ENCODE measurements at regions not wholly inside any gene's neighbourhood (a gene's known extent, or its start where the extent isn't known, plus 50 kb on each side); places are given as distances from the start of the nearest gene placed in this dataset.
"Not testable (repeated sequence)": the region's sequence is repeated elsewhere in the genome, so short reads cannot be mapped to it uniquely, and the experiment has no call there.

- no peaks in the 10 kb centered on the region for H3K9me3 Mint-ChIP-seq
- POLR2A ChIA-PET, result no interaction called here
- no peaks in the 10 kb centered on the region for H3K27me3 Mint-ChIP-seq
- no peak for DNase-seq
- H3K36me3 Mint-ChIP-seq, result no peaks in the 10 kb centered on the region
- no peak overlapping the region for H3K4me3 Mint-ChIP-seq
- no peak for ATAC-seq (ENCODE audit: low read depth)
- peaks cover 2% of the 10 kb centered on the region for H3K4me1 Mint-ChIP-seq
- no peak overlapping the region for H3K27ac Mint-ChIP-seq
Observed at GRCh38 chr3:148464246-148464645, 233.5 kb upstream of the AGTR1 start.

GRCh38 chr3:148466143-148466542 lies 231.6 kb upstream of the AGTR1 start:
- H3K4me3 Mint-ChIP-seq, result no peak overlapping the region
- H3K27ac Mint-ChIP-seq, result no peak overlapping the region

GRCh38 chr3:148466980-148467740 lies 230.5 kb upstream of the AGTR1 start:
- Mint-ChIP-seq H3K27ac (no peak overlapping the region), H3K9me3 (no peaks in the 10 kb centered on the region), H3K36me3 (no peaks in the 10 kb centered on the region), H3K4me3 (no peak overlapping the region), H3K27me3 (no peaks in the 10 kb centered on the region), H3K4me1 (peaks cover 2% of the 10 kb centered on the region)
- POLR2A ChIA-PET, result no interaction called here
- no peak for DNase-seq
- ATAC-seq (ENCODE audit: low read depth), result no peak

More at GRCh38 chr3:148466143-148466542, 231.6 kb upstream of the AGTR1 start:
- ATAC-seq (ENCODE audit: low read depth) (no peak), DNase-seq (no peak)
- Mint-ChIP-seq H3K36me3 (no peaks in the 10 kb centered on the region), H3K4me1 (peaks cover 2% of the 10 kb centered on the region), H3K9me3 (no peaks in the 10 kb centered on the region), H3K27me3 (no peaks in the 10 kb centered on the region)
- POLR2A ChIA-PET, result no interaction called here

- H3K36me3 Mint-ChIP-seq, result no peaks in the 10 kb centered on the region
- H3K27me3 Mint-ChIP-seq, result no peaks in the 10 kb centered on the region
- H3K4me3 Mint-ChIP-seq, result no peak overlapping the region
- no peaks in the 10 kb centered on the region for H3K4me1 Mint-ChIP-seq
- H3K9me3 Mint-ChIP-seq, result peaks cover 5% of the 10 kb centered on the region
- POLR2A ChIA-PET, result no interaction called here
- H3K27ac Mint-ChIP-seq, result no peak overlapping the region
- no peak for DNase-seq
- no peak for ATAC-seq (ENCODE audit: low read depth)
Observed at GRCh38 chr3:148477375-148477774, 220.3 kb upstream of the AGTR1 start.

GRCh38 chr3:148493631-148494030 lies 204.1 kb upstream of the AGTR1 start:
- DNase-seq (no peak), ATAC-seq (ENCODE audit: low read depth) (no peak)
- Mint-ChIP-seq H3K27ac (no peak overlapping the region), H3K4me3 (no peak overlapping the region), H3K27me3 (no peaks in the 10 kb centered on the region), H3K9me3 (no peaks in the 10 kb centered on the region), H3K4me1 (no peaks in the 10 kb centered on the region), H3K36me3 (no peaks in the 10 kb centered on the region)
- POLR2A ChIA-PET, result no interaction called here

- no peak for ATAC-seq (ENCODE audit: low read depth)
- no peak for DNase-seq
- H3K36me3 Mint-ChIP-seq, result no peaks in the 10 kb centered on the region
- H3K4me1 Mint-ChIP-seq, result no peaks in the 10 kb centered on the region
- H3K27ac Mint-ChIP-seq, result no peak overlapping the region
- H3K27me3 Mint-ChIP-seq, result no peaks in the 10 kb centered on the region
- no peak overlapping the region for H3K4me3 Mint-ChIP-seq
- no peaks in the 10 kb centered on the region for H3K9me3 Mint-ChIP-seq
- POLR2A ChIA-PET, result no interaction called here
Observed at GRCh38 chr3:148494451-148494850, 203.3 kb upstream of the AGTR1 start.

GRCh38 chr3:148500881-148501280 lies 196.8 kb upstream of the AGTR1 start:
- Mint-ChIP-seq H3K27ac (no peak overlapping the region), H3K4me3 (no peak overlapping the region)
- no peak for DNase-seq

GRCh38 chr3:148510116-148510515 lies 187.6 kb upstream of the AGTR1 start:
- POLR2A ChIA-PET, result no interaction called here

More at GRCh38 chr3:148500881-148501280, 196.8 kb upstream of the AGTR1 start:
- POLR2A ChIA-PET, result no interaction called here
- Mint-ChIP-seq H3K27me3 (no peaks in the 10 kb centered on the region), H3K4me1 (no peaks in the 10 kb centered on the region), H3K9me3 (peaks cover 2% of the 10 kb centered on the region), H3K36me3 (no peaks in the 10 kb centered on the region)
- no peak for ATAC-seq (ENCODE audit: low read depth)

GRCh38 chr3:148510561-148510960 lies 187.1 kb upstream of the AGTR1 start:
- no peaks in the 10 kb centered on the region for H3K27me3 Mint-ChIP-seq
- no peaks in the 10 kb centered on the region for H3K36me3 Mint-ChIP-seq
- no peak overlapping the region for H3K4me3 Mint-ChIP-seq
- no peaks in the 10 kb centered on the region for H3K4me1 Mint-ChIP-seq
- no peak overlapping the region for H3K27ac Mint-ChIP-seq
- DNase-seq (no peak), ATAC-seq (ENCODE audit: low read depth) (no peak)
- POLR2A ChIA-PET, result no interaction called here
- H3K9me3 Mint-ChIP-seq, result peaks cover 2% of the 10 kb centered on the region

More at GRCh38 chr3:148510116-148510515, 187.6 kb upstream of the AGTR1 start:
- H3K4me1 Mint-ChIP-seq, result no peaks in the 10 kb centered on the region
- ATAC-seq (ENCODE audit: low read depth) (no peak), DNase-seq (no peak)
- H3K27ac Mint-ChIP-seq, result no peak overlapping the region
- no peaks in the 10 kb centered on the region for H3K36me3 Mint-ChIP-seq
- H3K27me3 Mint-ChIP-seq, result no peaks in the 10 kb centered on the region
- no peak overlapping the region for H3K4me3 Mint-ChIP-seq
- H3K9me3 Mint-ChIP-seq, result peaks cover 2% of the 10 kb centered on the region

- Mint-ChIP-seq H3K36me3 (no peaks in the 10 kb centered on the region), H3K27me3 (no peaks in the 10 kb centered on the region), H3K4me1 (no peaks in the 10 kb centered on the region), H3K27ac (no peak overlapping the region), H3K9me3 (peaks cover 2% of the 10 kb centered on the region), H3K4me3 (no peak overlapping the region)
- ATAC-seq (ENCODE audit: low read depth) (no peak), DNase-seq (no peak)
- POLR2A ChIA-PET, result no interaction called here
Observed at GRCh38 chr3:148512648-148513047, 185.1 kb upstream of the AGTR1 start.

- H3K4me1 Mint-ChIP-seq, result no peaks in the 10 kb centered on the region
- no peak for DNase-seq
- no peak overlapping the region for H3K4me3 Mint-ChIP-seq
- H3K9me3 Mint-ChIP-seq, result peaks cover 2% of the 10 kb centered on the region
- POLR2A ChIA-PET, result no interaction called here
- H3K36me3 Mint-ChIP-seq, result no peaks in the 10 kb centered on the region
- H3K27me3 Mint-ChIP-seq, result no peaks in the 10 kb centered on the region
- H3K27ac Mint-ChIP-seq, result no peak overlapping the region
- no peak for ATAC-seq (ENCODE audit: low read depth)
Observed at GRCh38 chr3:148513096-148513543, 184.6 kb upstream of the AGTR1 start.

GRCh38 chr3:148518520-148518919 lies 179.2 kb upstream of the AGTR1 start:
- H3K27ac Mint-ChIP-seq, result no peak overlapping the region
- peaks cover 4% of the 10 kb centered on the region for H3K9me3 Mint-ChIP-seq
- H3K36me3 Mint-ChIP-seq, result no peaks in the 10 kb centered on the region
- H3K4me3 Mint-ChIP-seq, result no peak overlapping the region
- DNase-seq (no peak), ATAC-seq (ENCODE audit: low read depth) (no peak)
- no peaks in the 10 kb centered on the region for H3K27me3 Mint-ChIP-seq
- H3K4me1 Mint-ChIP-seq, result no peaks in the 10 kb centered on the region
- POLR2A ChIA-PET, result no interaction called here

GRCh38 chr3:148525621-148526020 lies 172.1 kb upstream of the AGTR1 start:
- H3K4me3 Mint-ChIP-seq; H3K36me3 Mint-ChIP-seq; H3K4me1 Mint-ChIP-seq; H3K27me3 Mint-ChIP-seq; ATAC-seq (ENCODE audit: low read depth); DNase-seq; H3K27ac Mint-ChIP-seq; H3K9me3 Mint-ChIP-seq; POLR2A ChIA-PET: not testable (repeated sequence)

- DNase-seq (no peak), ATAC-seq (ENCODE audit: low read depth) (no peak)
- Mint-ChIP-seq H3K9me3 (peaks cover 3% of the 10 kb centered on the region), H3K27me3 (no peaks in the 10 kb centered on the region), H3K4me3 (no peak overlapping the region), H3K36me3 (no peaks in the 10 kb centered on the region), H3K27ac (no peak overlapping the region), H3K4me1 (no peaks in the 10 kb centered on the region)
- POLR2A ChIA-PET, result no interaction called here
Observed at GRCh38 chr3:148528024-148528423, 169.7 kb upstream of the AGTR1 start.

Data from activated naive CD8-positive, alpha-beta T cell treated with anti-CD3 and anti-CD28 coated beads, Interleukin-2, amount 10 ng/mL, durations not matched to agents 7 days and 5 days (primary cell).